Endothelial cell of umbilical vein (primary cell): ENCODE measurements at regions not wholly inside any gene's neighbourhood (a gene's known extent, or its start where the extent isn't known, plus 50 kb on each side); places are given as distances from the start of the nearest gene placed in this dataset.

ENCODE experiments used
- BruUV-seq: library from RNA; stranded (reverse); fragments of 400-500 nt; replicated peaks from 2 replicates; lab custom pipeline; 2021; lab: Mats Ljungman, UMichigan
- CTCF ChIA-PET: fragments of 300-600, 350-600 bp; sonication (Branson Sonifier 250); formaldehyde crosslinking; loops from one replicate; lab custom pipeline; 2021; ENCODE audit warnings: antibody characterized with exemption, inconsistent platforms; lab: Charles Lee
- POLR2A ChIA-PET: fragments of 300-600, 350-600 bp; sonication (Branson Sonifier 250); formaldehyde crosslinking; loops from one replicate; lab custom pipeline; 2021; ENCODE audit warnings: antibody characterized with exemption, inconsistent platforms; lab: Charles Lee
- DNase-seq: peaks from one replicate; pipeline ENCODE4 v3.0.0-alpha.2; 2011; ENCODE audit warnings: low read depth, low spot score
- FAIRE-seq: peaks from 2 replicates; lab custom pipeline; 2011; peaks lifted over from hg19 to GRCh38; lab: Jason Lieb, UNC
- H2AFZ ChIP-seq: 2 replicates; pipeline ENCODE4 v1.6.0; 2012; ENCODE audit warnings: low read depth, low read length, control low read depth, inconsistent platforms
- H3K27ac ChIP-seq: 2 replicates; pipeline ENCODE4 v1.5.1; 2011; ENCODE audit warnings: low read depth, mild to moderate bottlenecking, control low read depth, low read length, moderate library complexity; ENCODE audit not compliant: insufficient read depth
- H3K27me3 ChIP-seq, 2 experiments: 2 replicates each; pipeline versions ENCODE4 v1.6.0 to v1.6.1; 2011; ENCODE audit warnings: low read length in 2 of 2, mixed read lengths in 1 of 2; ENCODE audit not compliant: control insufficient read depth in 2 of 2, insufficient read depth in 2 of 2
- H3K36me3 ChIP-seq, 2 experiments: 2 replicates in 1 of 2; 3 replicates in 1 of 2; pipeline ENCODE4 v1.5.1; 2011; ENCODE audit warnings: low read length in 2 of 2, mild to moderate bottlenecking in 1 of 2, moderate library complexity in 1 of 2; ENCODE audit not compliant: control insufficient read depth in 2 of 2, insufficient read depth in 2 of 2; ENCODE audit errors: extremely low read depth in 1 of 2
- H3K4me1 ChIP-seq: 3 replicates; pipeline ENCODE4 v1.5.1; 2011; ENCODE audit warnings: mild to moderate bottlenecking, low read length; ENCODE audit not compliant: control insufficient read depth, insufficient read depth; ENCODE audit errors: extremely low read depth
- H3K4me2 ChIP-seq: 2 replicates; pipeline ENCODE4 v1.6.1; 2011; ENCODE audit warnings: low read length, control low read depth, mixed read lengths; ENCODE audit not compliant: insufficient read depth
- H3K4me3 ChIP-seq, 3 experiments: fragments of 200-600 bp in 1 of 3; sonication (generic), shearing (Covaris generic) in 1 of 3; replicated peaks in 1 of 3; 2 replicates each; pipeline ENCODE4 v1.5.1; 2011 to 2016; ENCODE audit warnings: control low read depth in 3 of 3, low read length in 3 of 3, mild to moderate bottlenecking in 2 of 3, inconsistent platforms in 1 of 3, low read depth in 1 of 3, moderate library complexity in 1 of 3; ENCODE audit not compliant: insufficient read depth in 1 of 3
- H3K79me2 ChIP-seq: 2 replicates; pipeline ENCODE4 v1.6.0; 2012; ENCODE audit warnings: low read length, inconsistent platforms; ENCODE audit not compliant: control insufficient read depth, insufficient read depth
- H3K9ac ChIP-seq: replicated peaks from 2 replicates; pipeline ENCODE3; 2011; ENCODE audit warnings: low read length, control low read depth; ENCODE audit not compliant: insufficient read depth; ENCODE audit errors: extremely low read depth
- H3K9me1 ChIP-seq: replicated peaks from 3 replicates; pipeline ENCODE4 v1.6.0; 2011; ENCODE audit warnings: mild to moderate bottlenecking, low read length; ENCODE audit not compliant: control insufficient read depth, insufficient read depth; ENCODE audit errors: extremely low read depth
- H3K9me3 ChIP-seq: replicated peaks from 2 replicates; pipeline ENCODE4 v1.5.1; 2012; ENCODE audit warnings: low read length, inconsistent platforms; ENCODE audit not compliant: control insufficient read depth, insufficient read depth
- H4K20me1 ChIP-seq: replicated peaks from 2 replicates; pipeline ENCODE3; 2011; ENCODE audit warnings: mild to moderate bottlenecking, low read length; ENCODE audit not compliant: control insufficient read depth, insufficient read depth; ENCODE audit errors: extremely low read depth
- CTCF ChIP-seq, 2 donors: IDR thresholded peaks; 1 replicate in 1 of 2; 2 replicates in 1 of 2; pipeline ENCODE4 v1.5.1; 2011; ENCODE audit warnings: low read length in 2 of 2, mild to moderate bottlenecking in 2 of 2, moderate library complexity in 2 of 2, control low read depth in 1 of 2, inconsistent platforms in 1 of 2, low read depth in 1 of 2; ENCODE audit not compliant: insufficient read depth in 1 of 2; ENCODE audit errors: extremely low read depth in 1 of 2
- EZH2 ChIP-seq: IDR thresholded peaks from 2 replicates; pipeline ENCODE4 v1.6.1; 2012; ENCODE audit warnings: borderline replicate concordance, low read depth, mild to moderate bottlenecking, moderate library complexity, low read length, inconsistent platforms; ENCODE audit not compliant: severe bottlenecking
- FOS ChIP-seq: IDR thresholded peaks from 2 replicates; pipeline ENCODE4 v1.6.1; 2011; ENCODE audit warnings: mild to moderate bottlenecking, low read length, moderate library complexity, borderline replicate concordance; ENCODE audit not compliant: insufficient read depth
- GATA2 ChIP-seq: IDR thresholded peaks from 2 replicates; pipeline ENCODE4 v1.7.0; 2011; ENCODE audit warnings: low read depth, mild to moderate bottlenecking, moderate library complexity, mixed read lengths, low read length; ENCODE audit not compliant: insufficient read length, insufficient read depth
- JUN ChIP-seq: IDR thresholded peaks from 2 replicates; pipeline ENCODE4 v1.6.1; 2011; ENCODE audit warnings: borderline replicate concordance, low read depth; ENCODE audit not compliant: insufficient read length, insufficient read depth
- MYC ChIP-seq: IDR thresholded peaks from one replicate; pipeline ENCODE4 v1.6.1; 2011; ENCODE audit warnings: mild to moderate bottlenecking, low read depth, low read length
- POLR2A ChIP-seq: IDR thresholded peaks from 2 replicates; pipeline ENCODE4 v1.6.1; 2012; ENCODE audit warnings: low read depth, mild to moderate bottlenecking, control low read depth, low read length
- POLR2AphosphoS5 ChIP-seq: IDR thresholded peaks from 2 replicates; pipeline ENCODE4 v1.6.1; 2012; ENCODE audit warnings: low read depth, mild to moderate bottlenecking, control low read depth, low read length, moderate library complexity; ENCODE audit not compliant: insufficient read depth
- dilution Hi-C: fragments of 300-500 bp; cut with MboI; formaldehyde crosslinking; loops from one replicate; pipeline ENCODE4 v1.15.0; 2019; ENCODE audit warnings: low sequenced_read_pairs; ENCODE audit not compliant: extremely low pct_ligation_motif_present
- intact Hi-C: fragments of 100-400 bp; cut with micrococcal nuclease; formaldehyde crosslinking; loops from one replicate; pipeline ENCODE4 v1.10.0; 2022
- TF ChIP-seq, protein P1 (sequence below): IDR thresholded peaks from 2 replicates; pipeline ENCODE4 v1.6.1; 2011; ENCODE audit not compliant: insufficient read depth, insufficient read length

DNA sequence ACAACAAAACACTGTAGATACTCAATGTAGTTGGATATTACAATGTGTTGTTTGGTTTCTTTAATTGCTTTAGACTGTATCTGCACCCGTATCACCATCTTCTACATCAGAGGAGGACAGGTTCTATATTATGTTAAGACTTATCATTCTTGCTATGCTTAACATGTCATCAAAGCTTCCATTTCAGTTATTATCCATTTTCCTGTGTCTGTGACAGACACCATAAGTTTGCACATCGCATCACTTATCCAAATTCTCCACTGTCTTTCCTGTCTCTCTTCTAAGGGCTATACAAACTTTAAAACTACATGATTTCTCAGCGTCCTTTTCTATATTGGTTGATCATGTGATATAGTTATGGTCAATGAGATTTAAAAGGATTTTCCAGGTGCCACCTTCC is 719.0 kb downstream of the TBC1D32 start:
- FAIRE-seq (no peak), DNase-seq (no peak)
- dilution Hi-C loops (no loop called here), intact Hi-C loops (no loop called here)
- no peak overlapping the region for H3K27ac ChIP-seq
- no peaks in the 10 kb centered on the region for H3K27me3 ChIP-seq
- no peaks in the 10 kb centered on the region for H3K36me3 ChIP-seq
- no peaks in the 10 kb centered on the region for H3K9me1 ChIP-seq
- TF ChIP-seq MYC (no peak), EZH2 (no peak), POLR2A (no peak), CTCF (IDR thresholded peaks at IDR 0.05; ENCODE audit: extremely low read depth in 1 of 2, insufficient read depth in 1 of 2, low read depth in 1 of 2, low read length in 2 of 2) (no peak), POLR2AphosphoS5 (no peak), FOS (no peak), GATA2 (no peak), JUN (no peak)
- TF ChIP-seq, protein P1, sequence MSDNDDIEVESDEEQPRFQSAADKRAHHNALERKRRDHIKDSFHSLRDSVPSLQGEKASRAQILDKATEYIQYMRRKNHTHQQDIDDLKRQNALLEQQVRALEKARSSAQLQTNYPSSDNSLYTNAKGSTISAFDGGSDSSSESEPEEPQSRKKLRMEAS = no peak
- H3K9me3 ChIP-seq = no peaks in the 10 kb centered on the region
- no peak overlapping the region for H3K9ac ChIP-seq
- no peaks in the 10 kb centered on the region for H3K4me1 ChIP-seq
- H4K20me1 ChIP-seq = no peaks in the 10 kb centered on the region
- BruUV-seq = no TSS peak
- ChIA-PET CTCF (no interaction called here), POLR2A (no interaction called here)
- no peaks in the 10 kb centered on the region for H3K79me2 ChIP-seq
- no peak overlapping the region for H2AFZ ChIP-seq
- no peak overlapping the region for H3K4me2 ChIP-seq
- H3K4me3 ChIP-seq = no peak overlapping the region
